Activated CD4-positive, alpha-beta T cell treated with anti-CD3 and anti-CD28 coated beads, Interleukin-2, amount 10 ng/mL, durations not matched to agents 7 days and 5 days (primary cell): ENCODE measurements at regions not wholly inside any gene's neighbourhood (a gene's known extent, or its start where the extent isn't known, plus 50 kb on each side); places are given as distances from the start of the nearest gene placed in this dataset.

Experiments used
- CTCF ChIA-PET: fragments of 350-600 bp; sonication (Branson Sonifier 250); formaldehyde crosslinking; loops from one replicate; lab custom pipeline; 2021; ENCODE audit warnings: antibody characterized with exemption; lab: Charles Lee
- POLR2A ChIA-PET: fragments of 350-600 bp; sonication (Branson Sonifier 250); formaldehyde crosslinking; loops from one replicate; lab custom pipeline; 2021; ENCODE audit warnings: antibody characterized with exemption; lab: Charles Lee
- DNase-seq: peaks from one replicate; pipeline ENCODE4 v3.0.0-alpha.2; 2020
- H3K27ac Mint-ChIP-seq: one replicate; pipeline ENCODE4 v1.8.0; 2021; ENCODE audit warnings: mild to moderate bottlenecking, moderate library complexity, mixed read lengths
- H3K27me3 Mint-ChIP-seq: one replicate; pipeline ENCODE4 v1.8.0; 2021; ENCODE audit warnings: mixed read lengths
- H3K36me3 Mint-ChIP-seq: one replicate; pipeline ENCODE4 v1.8.0; 2021; ENCODE audit warnings: low read depth, mixed read lengths
- H3K4me1 Mint-ChIP-seq: one replicate; pipeline ENCODE4 v1.8.0; 2021; ENCODE audit warnings: mixed read lengths
- H3K4me3 Mint-ChIP-seq: one replicate; pipeline ENCODE4 v1.8.0; 2021; ENCODE audit warnings: mild to moderate bottlenecking, moderate library complexity, mixed read lengths
- H3K9me3 Mint-ChIP-seq: one replicate; pipeline ENCODE4 v1.8.0; 2021; ENCODE audit warnings: mixed read lengths

DNA sequence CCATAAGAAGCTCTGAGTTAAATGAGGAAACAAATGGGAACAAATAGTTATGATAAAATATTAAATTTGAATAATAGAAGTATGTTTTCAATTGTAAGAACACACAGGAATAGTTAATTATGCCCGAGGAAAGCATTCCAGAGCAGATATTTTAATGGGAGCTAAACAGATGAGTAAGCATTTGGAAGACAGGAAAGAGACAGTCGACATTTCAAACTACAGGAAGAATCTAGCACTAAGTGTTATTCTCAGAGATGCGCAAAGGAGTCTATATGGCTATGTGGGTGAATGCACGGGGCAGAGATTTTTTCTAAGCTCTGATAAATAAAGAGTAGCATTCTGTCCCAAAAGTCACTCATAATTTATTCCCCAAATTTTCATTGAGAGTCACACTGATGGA lies 64.5 kb upstream of the SSTR1 start:
- Mint-ChIP-seq H3K4me3 (no peak overlapping the region), H3K4me1 (no peaks in the 10 kb centered on the region)
- CTCF ChIA-PET: interaction anchor here (0.6 kb wide), 1 partner anchor 58 kb away, joined by 3 read pairs; no protein-coding TSS in a partner anchor

DNA sequence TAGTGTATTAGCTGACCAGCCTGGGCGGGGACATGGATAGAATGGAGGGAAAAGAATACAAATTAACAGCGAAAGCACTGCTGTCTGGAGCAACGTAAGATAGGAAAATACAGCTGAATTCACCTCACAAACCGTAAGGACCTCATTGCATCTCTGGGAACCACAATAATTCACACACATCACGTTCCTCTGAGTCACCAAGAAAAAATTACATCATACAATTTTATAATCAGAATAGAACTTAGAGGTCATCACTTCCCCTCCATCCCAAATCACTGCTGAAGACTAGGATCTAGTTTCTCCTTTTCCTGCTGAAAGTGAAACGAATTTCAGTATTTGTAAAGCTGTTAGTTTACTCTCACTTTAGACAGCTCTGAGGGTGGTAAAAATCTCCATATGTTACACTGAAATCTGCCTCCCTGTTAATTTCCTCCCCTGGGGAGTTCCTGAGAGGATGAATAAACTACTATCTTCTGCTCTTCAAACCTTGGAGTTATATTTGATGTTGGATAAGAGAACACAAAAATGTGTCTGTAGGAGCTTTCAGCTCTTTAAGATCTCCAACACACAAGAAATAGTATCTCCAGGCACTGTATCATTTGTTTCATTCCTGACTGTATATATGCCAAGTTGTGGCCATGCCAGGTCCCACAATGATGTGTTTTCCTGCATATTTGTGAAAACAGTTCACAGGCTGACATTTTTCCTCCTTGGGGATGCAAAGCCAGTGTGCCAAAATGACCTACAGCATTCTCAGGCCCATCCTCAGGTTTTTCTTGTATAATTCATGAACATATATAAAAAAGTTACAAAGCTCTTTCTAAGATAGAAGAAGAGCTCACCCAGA lies 63.8 kb upstream of the SSTR1 start:
- Mint-ChIP-seq H3K36me3 (no peaks in the 10 kb centered on the region), H3K4me3 (no peak overlapping the region), H3K4me1 (no peaks in the 10 kb centered on the region), H3K9me3 (no peaks in the 10 kb centered on the region), H3K27ac (no peak overlapping the region), H3K27me3 (peaks cover 3% of the 10 kb centered on the region)
- no peak for DNase-seq
- POLR2A ChIA-PET: no interaction called here
- CTCF ChIA-PET: no interaction called here

More for the DNA sequence above, 64.5 kb upstream of the SSTR1 start:
- POLR2A ChIA-PET: no interaction called here
- Mint-ChIP-seq H3K36me3 (no peaks in the 10 kb centered on the region), H3K27me3 (peaks cover 3% of the 10 kb centered on the region), H3K9me3 (no peaks in the 10 kb centered on the region), H3K27ac (no peak overlapping the region)
- no peak for DNase-seq

DNA sequence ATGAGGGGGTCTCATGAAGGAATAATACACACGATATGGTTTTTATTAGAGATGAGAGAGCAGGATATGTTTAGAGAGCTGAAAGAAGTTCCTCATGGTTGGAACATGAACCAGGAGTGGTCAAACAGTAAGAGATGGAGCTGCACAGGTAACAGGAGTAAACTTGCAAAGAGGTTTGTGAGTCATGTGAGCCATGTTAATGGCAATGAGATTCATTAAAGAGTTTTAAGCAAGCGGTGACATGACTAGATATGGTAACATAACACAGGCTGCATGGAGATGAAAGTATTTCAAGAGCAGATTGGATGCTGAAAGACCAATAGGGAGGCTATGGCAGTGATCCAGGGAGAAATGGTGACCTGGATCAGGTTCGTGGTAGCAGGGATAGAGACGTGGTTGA lies 62.6 kb upstream of the SSTR1 start:
- Mint-ChIP-seq H3K4me3 (no peak overlapping the region), H3K9me3 (no peaks in the 10 kb centered on the region), H3K27ac (no peak overlapping the region), H3K36me3 (no peaks in the 10 kb centered on the region), H3K27me3 (peaks cover 3% of the 10 kb centered on the region), H3K4me1 (no peaks in the 10 kb centered on the region)
- ChIA-PET POLR2A (no interaction called here), CTCF (no interaction called here)
- no peak for DNase-seq

DNA sequence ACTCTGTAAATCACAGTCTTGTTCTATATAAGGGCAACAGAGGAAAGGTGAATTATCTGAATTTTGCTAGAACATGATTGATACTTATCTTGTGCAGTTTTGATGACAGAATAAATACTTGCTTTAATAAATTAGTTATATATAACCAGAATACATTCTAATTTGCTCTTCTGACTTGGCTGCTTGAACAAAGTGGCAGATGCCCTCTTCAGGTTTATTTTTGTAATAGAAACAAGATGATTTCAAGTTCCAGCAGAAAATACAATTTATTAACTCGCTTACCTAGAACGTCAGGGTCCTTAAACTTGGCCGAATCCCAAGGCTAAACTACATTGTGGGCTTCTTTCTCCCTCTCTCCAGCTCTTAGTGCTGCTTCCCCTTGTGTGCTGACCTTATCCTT lies 57.6 kb upstream of the SSTR1 start:
- no peak for DNase-seq
- H3K36me3 Mint-ChIP-seq: no peaks in the 10 kb centered on the region
- H3K9me3 Mint-ChIP-seq: no peaks in the 10 kb centered on the region
- ChIA-PET CTCF (no interaction called here), POLR2A (no interaction called here)
- no peak overlapping the region for H3K4me3 Mint-ChIP-seq
- H3K4me1 Mint-ChIP-seq: no peaks in the 10 kb centered on the region
- H3K27me3 Mint-ChIP-seq: no peaks in the 10 kb centered on the region
- H3K27ac Mint-ChIP-seq: no peak overlapping the region
